HG02852 (cell line): ENCODE measurements at regions not wholly inside any gene's neighbourhood (a gene's known extent, or its start where the extent isn't known, plus 50 kb on each side); places are given as distances from the start of the nearest gene placed in this dataset.
"Not testable (repeated sequence)": the region's sequence is repeated elsewhere in the genome, so short reads cannot be mapped to it uniquely, and the experiment has no call there.

Experiments used
- ATAC-seq: cut with Tn5 transposase; IDR thresholded peaks from one replicate; pipeline ENCODE4 v1.9.1; 2021; ENCODE audit warnings: mild to moderate bottlenecking, moderate library complexity; ENCODE audit not compliant: unreplicated experiment

- no peak for ATAC-seq
Observed at GRCh38 chr2:241999184-241999583, 129.7 kb downstream of the RTP5 start.

DNA sequence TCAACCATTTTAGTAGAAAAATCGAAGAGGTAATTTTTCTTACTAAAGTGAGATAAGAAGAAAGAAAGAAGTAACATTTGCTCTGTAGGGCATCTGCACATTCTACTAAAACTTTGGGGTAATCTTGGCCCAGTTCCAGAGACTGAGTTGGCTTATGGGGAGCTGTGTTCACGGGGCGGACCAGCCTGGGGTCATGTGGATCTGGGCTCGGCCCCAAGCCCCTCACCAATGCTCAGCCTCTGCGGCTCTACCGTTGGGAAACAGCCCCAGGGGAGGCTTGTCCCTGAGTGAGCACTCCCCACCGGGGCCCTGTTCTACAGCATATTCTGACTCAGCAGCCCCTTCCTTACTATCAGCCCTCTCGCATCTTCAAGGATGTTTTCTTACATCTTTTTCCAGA, 132.3 kb downstream of the RTP5 start:
- no peak for ATAC-seq

GRCh38 chr2:242002944-242003343, 133.4 kb downstream of the RTP5 start:
- ATAC-seq: no peak

DNA sequence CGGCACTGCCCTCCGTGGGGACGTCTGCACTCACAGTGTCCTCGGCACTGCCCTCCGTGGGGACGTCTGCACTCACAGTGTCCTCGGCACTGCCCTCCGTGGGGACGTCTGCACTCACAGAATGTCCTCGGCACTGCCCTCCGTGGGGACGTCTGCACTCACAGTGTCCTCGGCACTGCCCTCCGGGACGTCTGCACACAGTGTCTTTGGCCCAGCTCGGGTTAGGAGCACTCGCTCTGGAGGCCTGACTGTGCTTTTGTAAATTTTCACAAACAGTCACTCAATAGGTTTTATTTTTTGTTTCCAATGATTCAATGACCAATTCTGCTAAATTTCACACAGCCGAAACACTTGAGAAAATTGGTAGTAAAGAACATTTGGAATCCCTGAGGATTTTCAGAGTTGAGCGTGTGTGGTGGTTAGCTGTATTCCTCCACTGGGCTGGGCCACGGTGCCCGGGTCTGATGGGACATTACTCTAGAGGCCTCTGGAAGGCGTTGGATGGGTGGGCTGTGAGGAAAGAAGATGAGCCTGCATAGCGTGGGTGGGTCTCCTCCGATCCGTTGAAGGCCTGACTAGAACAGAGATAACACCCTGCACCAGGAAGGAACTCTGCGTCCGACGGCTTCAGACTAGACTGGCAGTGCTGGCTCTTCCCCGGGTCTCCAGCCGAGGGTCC, 134.8 kb downstream of the RTP5 start:
- no peak for ATAC-seq

DNA sequence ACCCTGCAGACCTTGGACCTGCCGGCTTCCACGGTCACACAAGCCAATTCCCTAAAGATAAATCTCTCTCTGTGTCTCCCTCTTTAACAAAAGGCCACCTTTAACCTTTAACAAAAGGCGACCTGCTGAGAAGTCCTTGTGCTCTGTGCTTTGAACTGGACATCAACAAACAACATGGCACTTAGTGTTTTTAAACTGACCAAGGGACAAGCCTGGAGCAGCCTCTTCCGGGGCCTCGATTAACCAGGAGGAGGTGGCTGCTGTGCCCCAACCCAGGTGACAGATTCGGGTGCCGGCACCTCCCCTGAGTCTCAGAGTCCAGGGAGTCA, 135.3 kb downstream of the RTP5 start:
- ATAC-seq: no peak

DNA sequence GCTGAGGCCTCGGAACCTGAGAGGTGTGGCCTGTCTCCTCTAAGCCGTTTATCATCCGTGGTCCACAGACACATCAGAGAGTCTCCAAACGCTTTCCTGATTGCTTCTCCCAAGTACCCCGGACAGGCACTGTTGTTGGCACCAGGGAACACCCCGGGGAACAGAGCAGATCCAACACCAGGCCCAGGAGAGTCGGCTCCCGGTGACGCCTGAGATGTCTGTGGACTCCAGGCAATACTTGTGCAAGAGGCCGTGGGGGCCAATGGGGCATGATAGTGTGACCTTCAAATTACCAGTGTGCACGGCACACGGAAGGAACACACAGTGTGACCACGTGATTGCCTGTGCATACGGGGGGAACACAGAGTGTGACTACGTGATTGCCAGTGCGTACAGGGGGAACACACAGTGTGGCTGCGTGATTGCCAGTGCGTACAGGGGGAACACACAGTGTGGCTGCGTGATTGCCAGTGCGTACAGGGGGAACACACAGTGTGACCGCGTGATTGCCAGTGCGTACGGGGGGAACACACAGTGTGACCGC, 136.6 kb downstream of the RTP5 start:
- ATAC-seq: not testable (repeated sequence)

DNA sequence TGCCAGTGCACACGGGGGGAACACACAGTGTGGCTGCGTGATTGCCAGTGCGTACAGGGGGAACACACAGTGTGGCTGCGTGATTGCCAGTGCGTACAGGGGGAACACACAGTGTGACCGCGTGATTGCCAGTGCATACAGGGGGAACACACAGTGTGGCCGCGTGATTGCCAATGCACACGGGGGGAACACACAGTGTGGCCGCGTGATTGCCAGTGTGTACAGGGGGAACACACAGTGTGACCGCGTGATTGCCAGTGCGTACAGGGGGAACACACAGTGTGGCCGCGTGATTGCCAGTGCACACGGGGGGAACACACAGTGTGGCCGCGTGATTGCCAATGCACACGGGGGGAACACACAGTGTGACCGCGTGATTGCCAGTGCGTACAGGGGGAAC, 139.4 kb downstream of the RTP5 start:
- ATAC-seq: not testable (repeated sequence)

DNA sequence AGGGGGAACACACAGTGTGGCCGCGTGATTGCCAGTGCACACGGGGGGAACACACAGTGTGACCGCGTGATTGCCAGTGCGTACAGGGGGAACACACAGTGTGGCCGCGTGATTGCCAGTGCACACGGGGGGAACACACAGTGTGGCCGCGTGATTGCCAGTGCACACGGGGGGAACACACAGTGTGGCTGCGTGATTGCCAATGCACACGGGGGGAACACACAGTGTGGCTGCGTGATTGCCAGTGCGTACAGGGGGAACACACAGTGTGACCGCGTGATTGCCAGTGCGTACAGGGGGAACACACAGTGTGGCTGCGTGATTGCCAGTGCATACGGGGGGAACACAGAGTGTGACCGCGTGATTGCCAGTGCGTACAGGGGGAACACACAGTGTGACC, 140.3 kb downstream of the RTP5 start:
- ATAC-seq: not testable (repeated sequence)

DNA sequence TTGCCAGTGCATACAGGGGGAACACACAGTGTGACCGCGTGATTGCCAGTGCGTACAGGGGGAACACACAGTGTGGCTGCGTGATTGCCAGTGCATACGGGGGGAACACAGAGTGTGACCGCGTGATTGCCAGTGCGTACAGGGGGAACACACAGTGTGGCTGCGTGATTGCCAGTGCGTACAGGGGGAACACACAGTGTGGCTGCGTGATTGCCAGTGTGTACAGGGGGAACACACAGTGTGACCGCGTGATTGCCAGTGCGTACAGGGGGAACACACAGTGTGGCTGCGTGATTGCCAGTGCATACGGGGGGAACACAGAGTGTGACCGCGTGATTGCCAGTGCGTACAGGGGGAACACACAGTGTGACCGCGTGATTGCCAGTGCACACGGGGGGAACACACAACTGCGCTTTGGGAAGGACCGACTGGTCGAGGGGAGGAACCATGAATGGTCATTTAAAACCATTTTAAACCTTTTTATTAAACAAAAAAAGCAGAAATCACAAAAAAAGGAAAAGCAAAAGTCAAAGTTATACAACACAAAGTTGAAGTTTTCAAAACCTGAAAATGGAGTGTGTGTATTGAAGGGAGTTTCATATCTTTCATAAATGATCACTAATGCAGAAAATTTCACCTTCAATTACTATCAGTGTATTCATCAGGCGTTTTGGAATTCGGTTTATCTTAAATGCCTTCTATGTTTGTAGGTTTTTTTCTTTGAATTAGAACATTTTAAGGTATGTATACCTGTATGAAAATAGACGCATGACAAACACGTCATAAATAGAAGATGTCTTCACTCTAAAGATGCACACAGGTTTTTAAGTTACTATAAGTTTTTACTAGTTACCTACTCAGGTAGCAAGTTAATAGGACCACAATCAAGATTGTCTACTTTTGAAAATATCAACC, 141.0 kb downstream of the RTP5 start:
- ATAC-seq: not testable (repeated sequence)

DNA sequence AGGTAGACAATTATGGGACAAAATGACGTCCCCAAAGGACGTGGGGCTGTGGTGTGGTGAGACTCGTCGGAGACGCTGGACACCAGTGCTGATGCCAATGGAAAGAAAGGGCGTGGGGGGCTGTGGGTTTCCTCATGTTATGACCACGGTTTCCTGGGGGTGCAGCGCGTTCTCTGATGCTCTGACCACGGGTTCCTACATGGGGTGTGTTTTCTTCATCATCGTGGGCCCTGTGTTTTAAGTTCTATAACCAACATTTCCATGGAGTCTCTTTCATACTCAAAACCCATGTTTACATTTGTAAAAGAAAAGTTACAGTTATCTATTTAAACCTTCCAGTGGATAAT, 141.6 kb downstream of the RTP5 start:
- ATAC-seq: no peak

DNA sequence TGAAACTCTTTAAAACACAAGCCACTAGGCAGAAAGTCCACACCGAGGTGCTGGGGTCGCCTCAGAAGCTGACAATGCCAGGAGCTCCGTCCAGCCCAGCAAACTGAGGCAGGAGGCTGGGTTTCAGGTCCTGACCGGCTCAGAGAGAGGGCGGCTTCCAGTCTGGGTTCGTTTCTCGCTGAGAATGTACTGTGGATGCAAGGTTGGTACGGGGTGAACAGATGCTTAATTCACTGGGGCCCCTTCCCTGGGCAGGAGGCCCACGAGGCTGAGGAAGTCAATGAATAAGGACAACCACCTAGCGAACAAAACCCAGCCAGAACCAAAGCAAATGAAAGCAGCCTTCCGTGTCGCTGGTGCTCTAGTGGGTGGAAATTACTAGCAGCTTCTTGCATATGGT, 142.0 kb downstream of the RTP5 start:
- ATAC-seq: no peak

- no peak for ATAC-seq
Observed at GRCh38 chr2:242011991-242012764, 142.6 kb downstream of the RTP5 start.

DNA sequence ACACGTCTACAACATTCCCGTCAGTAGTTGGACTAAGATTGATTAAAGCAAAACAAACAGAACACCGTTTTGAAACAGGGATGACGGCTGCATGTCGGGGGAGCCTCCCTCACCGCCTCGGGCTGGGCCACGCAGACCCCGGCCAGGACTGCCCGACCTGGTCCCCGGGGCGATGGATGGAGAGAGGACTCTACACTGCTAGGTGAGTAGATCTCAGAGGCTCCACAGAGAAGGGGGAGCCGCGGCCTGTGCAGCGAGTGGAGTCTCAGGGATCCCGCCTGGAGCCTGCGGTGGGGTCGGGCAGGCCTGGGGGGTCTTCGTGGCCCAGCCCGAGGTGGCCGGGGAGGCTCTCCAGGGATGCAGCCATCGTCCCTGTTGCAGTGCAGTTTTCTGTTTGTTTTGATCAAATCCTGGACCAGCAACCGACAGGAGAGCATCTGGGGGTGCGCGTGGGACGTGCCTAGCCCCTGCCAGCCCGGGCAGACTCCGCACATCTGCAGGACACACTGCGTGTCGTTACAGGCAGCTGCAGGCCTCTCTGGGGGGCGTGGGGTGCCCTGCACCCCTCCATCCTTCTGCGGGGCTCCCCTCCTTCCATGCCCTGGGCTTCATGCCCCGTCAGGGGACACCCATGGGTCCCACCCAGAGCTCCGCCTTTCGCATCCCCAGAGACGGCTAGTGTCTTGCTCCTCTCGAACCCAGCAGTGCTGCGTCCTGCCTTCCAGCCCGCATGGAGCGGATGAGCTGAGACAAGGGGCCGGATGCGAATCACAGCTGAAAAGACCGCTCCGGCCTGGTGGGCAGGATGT, 143.6 kb downstream of the RTP5 start:
- no peak for ATAC-seq

GRCh38 chr2:242013771-242014170, 144.2 kb downstream of the RTP5 start:
- no peak for ATAC-seq

DNA sequence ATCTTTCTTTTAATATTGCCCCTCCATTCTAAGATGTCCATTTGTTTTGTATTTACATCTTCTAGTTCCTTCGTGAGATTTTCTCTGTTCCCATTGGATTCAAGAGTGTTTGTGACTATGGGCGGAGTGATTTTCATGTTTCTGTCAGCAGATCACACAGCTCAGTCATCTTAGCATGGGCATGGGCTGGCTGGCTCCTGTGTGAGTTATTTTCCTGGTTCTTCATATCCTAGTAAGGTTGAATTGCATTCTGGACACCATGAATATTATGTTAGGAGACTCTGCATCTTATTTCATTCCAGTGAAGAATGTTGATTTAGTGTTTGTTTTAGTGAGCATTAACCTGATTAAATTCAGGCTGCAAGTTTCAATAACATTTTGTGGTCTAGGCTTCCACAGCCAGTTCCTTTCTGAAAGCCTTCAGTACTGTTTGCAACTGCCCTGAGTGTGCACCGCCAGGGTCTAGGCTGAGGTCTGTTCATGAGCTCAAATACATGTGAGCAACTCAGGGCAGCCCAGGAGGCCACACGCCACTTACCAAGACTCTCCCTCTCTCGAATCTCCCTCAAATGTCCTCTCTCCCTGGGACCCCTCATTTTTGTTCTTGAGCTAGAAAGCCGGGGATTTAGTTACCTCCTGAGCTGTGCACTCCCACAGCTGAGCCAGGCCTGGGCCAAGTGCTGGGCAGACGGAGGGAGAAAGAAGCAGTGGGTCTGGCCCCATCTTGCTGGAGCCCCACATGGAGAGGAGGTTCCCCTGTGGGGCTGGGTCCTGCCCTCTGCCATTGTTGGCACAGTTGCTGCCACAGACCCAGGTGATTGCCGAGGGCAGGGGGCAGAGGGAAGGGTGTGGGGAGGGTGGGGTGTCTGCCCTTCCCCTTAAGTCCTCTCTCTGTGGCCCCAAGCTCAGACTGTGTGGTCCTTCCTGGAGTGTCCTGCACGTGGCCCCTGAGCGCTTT, 145.9 kb downstream of the RTP5 start:
- ATAC-seq: no peak

DNA sequence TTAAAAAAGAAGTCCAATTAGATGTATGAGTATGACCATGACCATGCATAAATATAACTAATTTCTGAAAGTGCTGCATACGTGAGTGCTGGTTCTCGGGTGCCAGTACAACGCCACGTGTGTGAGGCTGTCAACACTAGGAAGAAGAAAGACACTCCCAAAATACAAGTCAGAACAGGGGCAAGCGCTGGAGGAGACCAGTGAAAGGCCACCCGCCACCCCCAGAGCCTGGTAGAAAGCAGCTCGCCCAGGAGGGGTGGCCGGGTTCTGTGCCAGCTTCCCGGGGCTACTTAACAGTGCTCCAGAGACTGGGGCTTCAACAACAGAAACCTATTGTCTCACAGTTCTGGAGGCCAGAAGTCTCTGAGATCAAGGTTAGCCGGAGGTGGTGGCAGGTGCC, 147.6 kb downstream of the RTP5 start:
- no peak for ATAC-seq

DNA sequence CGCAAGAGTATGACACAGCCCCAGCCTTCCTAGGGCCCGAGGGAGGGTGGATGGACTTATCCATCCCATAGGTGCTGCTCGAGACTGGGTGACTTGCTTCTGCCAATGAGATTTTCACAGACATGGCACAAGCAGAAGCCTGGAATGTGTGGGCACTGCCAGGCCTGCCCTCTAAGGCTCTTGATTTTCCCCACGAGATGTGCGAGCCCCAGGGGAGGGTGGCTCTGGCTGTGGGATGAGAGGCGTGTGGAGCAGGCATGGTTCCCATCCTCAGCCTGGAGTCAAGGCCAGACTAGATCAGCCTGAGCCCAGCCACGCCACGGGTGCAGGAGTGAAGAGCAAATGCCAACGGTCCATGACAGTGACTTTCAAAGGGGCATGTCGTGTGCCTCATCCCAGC, 148.9 kb downstream of the RTP5 start:
- ATAC-seq: not testable (repeated sequence)

DNA sequence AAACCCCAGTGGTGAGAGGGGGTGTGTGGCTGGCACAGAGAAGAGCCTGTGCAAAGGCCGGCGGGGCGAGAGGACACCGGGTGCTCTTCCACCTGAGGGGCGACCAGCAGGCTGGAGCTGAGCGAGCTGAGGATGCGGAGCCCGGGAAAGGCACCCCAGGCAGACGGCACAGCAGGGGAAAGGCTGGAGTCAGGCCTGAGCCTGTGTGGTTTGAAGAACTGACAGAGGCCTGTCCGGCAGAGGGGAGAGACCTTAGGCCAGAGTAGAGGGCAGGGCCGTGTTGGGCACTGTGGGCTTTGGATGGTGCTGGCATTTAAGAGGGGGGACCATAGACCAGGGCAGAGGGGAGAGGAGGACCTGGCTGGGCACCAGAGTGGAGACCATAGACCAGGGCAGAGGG, 149.8 kb downstream of the RTP5 start:
- ATAC-seq: no peak

- no peak for ATAC-seq
Observed at GRCh38 chr2:242020196-242021004, 150.9 kb downstream of the RTP5 start.
